ENCODE measurements at regions not wholly inside any gene's neighbourhood (a gene's known extent, or its start where the extent isn't known, plus 50 kb on each side); places are given as distances from the start of the nearest gene placed in this dataset.
A peak's percentile ranks its signal among the peaks of the same experiment; 100 is the strongest.

GRCh38 chr11:19547044-19547443 lies 165.6 kb upstream of the NAV2 start:
- H3K27ac ChIP-seq (ENCODE audit: low read depth, low read length): no peak overlapping the region
- WGBS, 3 donors: 63 to 82% (median 69%) methylated on average over 3 of the region's 3 CpGs

GRCh38 chr11:19546325-19546724 lies 166.3 kb upstream of the NAV2 start:
- H3K27ac ChIP-seq (ENCODE audit: low read depth, low read length): no peak overlapping the region
- 88 to 92% (median 92%) methylated on average over 5 of the region's 5 CpGs for WGBS, 3 donors

- WGBS, 3 donors: 85 to 91% (median 86%) methylated on average over 3 of the region's 3 CpGs
- no peak overlapping the region for H3K27ac ChIP-seq (ENCODE audit: low read depth, low read length)
Measured at GRCh38 chr11:19541521-19542049, 171.1 kb upstream of the NAV2 start.

- no peak overlapping the region for H3K27ac ChIP-seq (ENCODE audit: low read depth, low read length)
- WGBS, 3 donors: 77 to 84% (median 82%) methylated on average over 6 of the region's 6 CpGs
Measured at GRCh38 chr11:19539861-19540260, 172.8 kb upstream of the NAV2 start.

- WGBS, 3 donors: 77 to 86% (median 82%) methylated on average over 3 of the region's 3 CpGs
- H3K27ac ChIP-seq (ENCODE audit: low read depth, low read length): no peak overlapping the region
Measured at GRCh38 chr11:19537803-19538453, 174.7 kb upstream of the NAV2 start.

GRCh38 chr11:19536131-19536530 lies 176.5 kb upstream of the NAV2 start:
- H3K27ac ChIP-seq (ENCODE audit: low read depth, low read length): no peak overlapping the region
- WGBS, 3 donors: 47 to 79% (median 68%) methylated on average over 4 of the region's 4 CpGs

- 73 to 85% (median 77%) methylated on average over 7 of the region's 7 CpGs for WGBS, 3 donors
- no peak overlapping the region for H3K27ac ChIP-seq (ENCODE audit: low read depth, low read length)
Measured at GRCh38 chr11:19530505-19530904, 182.1 kb upstream of the NAV2 start.

- WGBS, 3 donors: 62 to 81% (median 66%) methylated on average over 2 of the region's 2 CpGs
- H3K27ac ChIP-seq (ENCODE audit: low read depth, low read length): no peak overlapping the region
Measured at GRCh38 chr11:19526119-19526518, 186.5 kb upstream of the NAV2 start.

- peak overlapping the region; percentile 12 for H3K27ac ChIP-seq (ENCODE audit: low read depth, low read length)
- WGBS, 3 donors: 74 to 88% (median 75%) methylated on average over 5 of the region's 5 CpGs
Measured at GRCh38 chr11:19525714-19526113, 186.9 kb upstream of the NAV2 start.

- WGBS, 3 donors: 77 to 83% (median 79%) methylated on average over 7 of the region's 7 CpGs
- no peak overlapping the region for H3K27ac ChIP-seq (ENCODE audit: low read depth, low read length)
Measured at GRCh38 chr11:19525276-19525675, 187.4 kb upstream of the NAV2 start.

GRCh38 chr11:19524171-19524671 lies 188.4 kb upstream of the NAV2 start:
- H3K27ac ChIP-seq (ENCODE audit: low read depth, low read length): no peak overlapping the region
- 17 to 57% (median 49%) methylated on average over 8 of the region's 8 CpGs for WGBS, 3 donors

GRCh38 chr11:19520681-19521080 lies 192.0 kb upstream of the NAV2 start:
- H3K27ac ChIP-seq (ENCODE audit: low read depth, low read length): no peak overlapping the region
- WGBS, 3 donors: 82 to 89% (median 86%) methylated on average over 5 of the region's 5 CpGs

GRCh38 chr11:19519912-19520641 lies 192.6 kb upstream of the NAV2 start:
- 70 to 74% (median 71%) methylated on average over 8 of the region's 8 CpGs for WGBS, 3 donors
- H3K27ac ChIP-seq (ENCODE audit: low read depth, low read length): no peak overlapping the region

- H3K27ac ChIP-seq (ENCODE audit: low read depth, low read length): no peak overlapping the region
- 57 to 85% (median 79%) methylated on average over 4 of the region's 4 CpGs for WGBS, 3 donors
Measured at GRCh38 chr11:19519353-19519752, 193.3 kb upstream of the NAV2 start.

- WGBS, 3 donors: 74 to 87% (median 83%) methylated on average over 2 of the region's 2 CpGs
- no peak overlapping the region for H3K27ac ChIP-seq (ENCODE audit: low read depth, low read length)
Measured at GRCh38 chr11:19513253-19513652, 199.4 kb upstream of the NAV2 start.

- no peak overlapping the region for H3K27ac ChIP-seq (ENCODE audit: low read depth, low read length)
- WGBS, 3 donors: 75 to 80% (median 76%) methylated on average over 4 of the region's 4 CpGs
Measured at GRCh38 chr11:19512618-19513017, 200.0 kb upstream of the NAV2 start.

GRCh38 chr11:19511413-19512183 lies 201.0 kb upstream of the NAV2 start:
- H3K27ac ChIP-seq (ENCODE audit: low read depth, low read length): no peak overlapping the region
- WGBS, 3 donors: 27 to 37% (median 37%) methylated on average over 9 of the region's 9 CpGs

GRCh38 chr11:19511066-19511412 lies 201.6 kb upstream of the NAV2 start:
- 59 to 88% (median 62%) methylated on average over 1 of the region's 1 CpG for WGBS, 3 donors
- H3K27ac ChIP-seq (ENCODE audit: low read depth, low read length): no peak overlapping the region

GRCh38 chr11:19510468-19510867 lies 202.2 kb upstream of the NAV2 start:
- no peak overlapping the region for H3K27ac ChIP-seq (ENCODE audit: low read depth, low read length)
- WGBS, 3 donors: 52 to 83% (median 72%) methylated on average over 8 of the region's 8 CpGs

Measured in adipose tissue (tissue), 3 donors.